Colonic mucosa (tissue), 4 donors: ENCODE measurements at regions not wholly inside any gene's neighbourhood (a gene's known extent, or its start where the extent isn't known, plus 50 kb on each side); places are given as distances from the start of the nearest gene placed in this dataset.
A peak's percentile ranks its signal among the peaks of the same experiment; 100 is the strongest.

Experiments
- DNase-seq: peaks from one replicate; pipeline ENCODE4 v3.0.0-alpha.2; 2020
- H3K27ac ChIP-seq: fragments of 200-600 bp; one replicate; pipeline ENCODE4 v1.8.0; 2021
- H3K27me3 ChIP-seq: fragments of 200-600 bp; one replicate; pipeline ENCODE4 v1.8.0; 2021
- H3K36me3 ChIP-seq: fragments of 200-600 bp; one replicate; pipeline ENCODE4 v1.8.0; 2021
- H3K4me1 ChIP-seq: fragments of 200-600 bp; one replicate; pipeline ENCODE4 v1.8.0; 2021; ENCODE audit warnings: mild to moderate bottlenecking
- H3K4me3 ChIP-seq: fragments of 200-600 bp; one replicate; pipeline ENCODE4 v1.8.0; 2021
- H3K9ac ChIP-seq, 2 donors: one replicate each; pipeline ENCODE4 v1.7.0; 2013; ENCODE audit warnings: control low read depth in 2 of 2, low read depth in 2 of 2, low read length in 2 of 2
- H3K9me3 ChIP-seq: fragments of 200-600 bp; one replicate; pipeline ENCODE4 v1.8.0; 2021
- intact Hi-C: fragments of 100-400 bp; cut with DNase I; formaldehyde crosslinking; loops from one replicate; pipeline ENCODE4 v1.14.1; 2022
- TF ChIP-seq, protein P1 (sequence below): fragments of 200-600 bp; IDR thresholded peaks from one replicate; pipeline ENCODE4 v1.8.0; 2022; ENCODE audit warnings: antibody characterized with exemption, mild to moderate bottlenecking
- donor health status: healthy.
- donor health status: DM: no; HTN: no; CAD: no.
- donor health status: DM: no; HTN: no; CAD: no.

DNA sequence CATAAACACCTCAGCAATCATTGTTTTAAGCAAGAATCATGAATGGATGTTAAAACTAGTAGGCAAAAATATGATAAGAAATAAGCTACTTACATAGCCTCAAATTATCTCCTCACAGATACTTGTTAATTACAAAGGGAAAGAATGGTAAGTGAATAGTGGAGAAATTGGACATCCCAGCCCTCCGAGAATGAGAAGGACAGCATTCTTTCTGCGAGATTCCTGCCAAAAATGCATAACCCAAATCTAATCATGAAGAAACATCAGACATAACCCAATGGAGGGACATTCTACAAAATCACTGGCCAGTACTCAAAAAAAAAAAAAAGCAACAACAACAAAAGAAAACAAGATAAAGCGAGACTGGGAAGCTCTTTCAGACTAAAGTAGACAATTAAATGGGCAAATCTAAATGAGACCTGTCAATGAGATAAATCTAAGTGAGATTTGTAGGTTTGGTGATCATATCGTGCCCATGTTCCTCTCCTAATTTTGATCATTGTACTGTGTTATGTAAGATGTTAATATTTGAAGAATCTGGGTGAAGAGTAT is 57.9 kb upstream of the GLI2 start:
- Histone ChIP-seq H3K36me3 (no peaks in the 10 kb centered on the region), H3K4me3 (no peak overlapping the region), H3K9ac (no peak overlapping the region), H3K9me3 (no peaks in the 10 kb centered on the region), H3K27me3 (no peaks in the 10 kb centered on the region), H3K27ac (no peak overlapping the region), H3K4me1 (no peaks in the 10 kb centered on the region)
- TF ChIP-seq, protein P1, sequence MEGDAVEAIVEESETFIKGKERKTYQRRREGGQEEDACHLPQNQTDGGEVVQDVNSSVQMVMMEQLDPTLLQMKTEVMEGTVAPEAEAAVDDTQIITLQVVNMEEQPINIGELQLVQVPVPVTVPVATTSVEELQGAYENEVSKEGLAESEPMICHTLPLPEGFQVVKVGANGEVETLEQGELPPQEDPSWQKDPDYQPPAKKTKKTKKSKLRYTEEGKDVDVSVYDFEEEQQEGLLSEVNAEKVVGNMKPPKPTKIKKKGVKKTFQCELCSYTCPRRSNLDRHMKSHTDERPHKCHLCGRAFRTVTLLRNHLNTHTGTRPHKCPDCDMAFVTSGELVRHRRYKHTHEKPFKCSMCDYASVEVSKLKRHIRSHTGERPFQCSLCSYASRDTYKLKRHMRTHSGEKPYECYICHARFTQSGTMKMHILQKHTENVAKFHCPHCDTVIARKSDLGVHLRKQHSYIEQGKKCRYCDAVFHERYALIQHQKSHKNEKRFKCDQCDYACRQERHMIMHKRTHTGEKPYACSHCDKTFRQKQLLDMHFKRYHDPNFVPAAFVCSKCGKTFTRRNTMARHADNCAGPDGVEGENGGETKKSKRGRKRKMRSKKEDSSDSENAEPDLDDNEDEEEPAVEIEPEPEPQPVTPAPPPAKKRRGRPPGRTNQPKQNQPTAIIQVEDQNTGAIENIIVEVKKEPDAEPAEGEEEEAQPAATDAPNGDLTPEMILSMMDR = no peak
- intact Hi-C loops = loop anchor here (2.0 kb wide), 1 partner anchor 329 kb away; no protein-coding TSS in a partner anchor
- DNase-seq = no peak

DNA sequence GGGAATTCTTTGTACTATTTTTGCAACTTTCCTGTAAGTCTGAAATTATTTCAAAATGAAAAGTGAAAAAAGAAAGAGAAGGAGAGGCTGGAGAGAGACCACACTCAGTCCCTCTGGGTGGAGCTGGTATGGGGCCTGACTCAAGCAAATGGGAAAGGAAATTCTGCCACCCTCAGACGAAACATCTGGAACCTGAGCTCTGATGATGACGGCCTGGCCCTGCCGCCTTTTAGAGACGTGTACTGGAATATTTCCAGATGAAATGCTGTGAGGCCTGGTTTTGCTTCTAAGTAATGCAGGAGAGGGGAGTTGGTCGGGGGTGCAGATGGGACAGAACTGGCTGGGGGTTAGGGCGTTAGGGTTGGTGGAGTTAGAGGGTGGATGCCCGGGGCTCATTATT is 57.4 kb upstream of the GLI2 start:
- no peak overlapping the region for H3K27ac ChIP-seq
- no peak overlapping the region for H3K9ac ChIP-seq
- H3K36me3 ChIP-seq = no peaks in the 10 kb centered on the region
- DNase-seq = no peak
- H3K4me3 ChIP-seq = no peak overlapping the region
- no peaks in the 10 kb centered on the region for H3K4me1 ChIP-seq
- TF ChIP-seq, protein P1 = no peak
- H3K9me3 ChIP-seq = no peaks in the 10 kb centered on the region
- intact Hi-C loops = loop anchor here (2.0 kb wide), 1 partner anchor 329 kb away; no protein-coding TSS in a partner anchor
- H3K27me3 ChIP-seq = no peaks in the 10 kb centered on the region

DNA sequence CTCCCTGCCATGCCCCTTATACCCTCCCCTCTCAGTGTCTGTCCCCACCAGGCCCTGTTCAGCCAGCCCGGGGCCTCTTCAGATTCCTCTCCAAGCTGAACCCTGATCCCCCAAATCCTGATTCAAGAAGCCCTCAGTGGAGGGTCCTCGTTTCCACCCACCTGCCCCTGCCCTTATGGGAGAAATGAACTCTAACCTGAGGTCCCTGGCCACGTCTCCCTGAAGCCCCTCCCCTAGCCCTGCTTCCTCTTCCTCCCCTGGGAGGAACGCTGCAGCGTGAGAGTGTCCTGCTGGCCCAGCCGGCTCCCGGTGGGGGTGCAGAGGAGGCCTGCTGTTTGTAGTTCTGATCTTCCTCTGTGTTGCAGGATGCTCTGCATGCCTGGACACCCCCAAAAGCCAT is 56.7 kb upstream of the GLI2 start:
- Histone ChIP-seq H3K27me3 (no peaks in the 10 kb centered on the region), H3K9ac (no peak overlapping the region), H3K36me3 (no peaks in the 10 kb centered on the region), H3K4me3 (no peak overlapping the region), H3K27ac (no peak overlapping the region), H3K4me1 (no peaks in the 10 kb centered on the region), H3K9me3 (no peaks in the 10 kb centered on the region)
- intact Hi-C loops = loop anchor here (2.0 kb wide), 1 partner anchor 330 kb away; no protein-coding TSS in a partner anchor
- TF ChIP-seq, protein P1 = no peak
- no peak for DNase-seq

DNA sequence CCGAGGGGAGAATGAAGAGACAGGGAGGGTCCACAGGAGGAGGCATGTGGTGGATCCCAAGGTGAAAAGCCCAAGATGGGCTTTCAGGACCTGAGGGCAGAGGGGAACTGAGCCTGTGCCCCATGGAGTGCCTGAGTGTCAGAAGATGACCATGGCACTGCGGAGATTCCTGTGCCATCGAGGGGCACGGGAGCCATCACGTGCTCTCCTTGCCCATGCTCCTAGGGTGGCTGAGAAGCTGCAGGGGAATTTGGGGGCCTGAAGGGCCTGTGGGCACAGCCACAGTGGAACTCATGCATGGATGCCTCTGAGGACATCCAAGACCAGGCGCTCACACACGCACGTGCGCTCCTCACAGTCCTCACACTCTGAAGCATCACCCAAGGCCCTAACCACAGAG is 56.1 kb upstream of the GLI2 start:
- Histone ChIP-seq H3K27ac (no peak overlapping the region), H3K27me3 (no peaks in the 10 kb centered on the region), H3K36me3 (no peaks in the 10 kb centered on the region), H3K9me3 (no peaks in the 10 kb centered on the region), H3K4me1 (no peaks in the 10 kb centered on the region), H3K9ac (no peak overlapping the region), H3K4me3 (no peak overlapping the region)
- TF ChIP-seq, protein P1 = no peak
- intact Hi-C loops = loop anchor here (2.0 kb wide), 1 partner anchor 331 kb away; no protein-coding TSS in a partner anchor
- no peak for DNase-seq

DNA sequence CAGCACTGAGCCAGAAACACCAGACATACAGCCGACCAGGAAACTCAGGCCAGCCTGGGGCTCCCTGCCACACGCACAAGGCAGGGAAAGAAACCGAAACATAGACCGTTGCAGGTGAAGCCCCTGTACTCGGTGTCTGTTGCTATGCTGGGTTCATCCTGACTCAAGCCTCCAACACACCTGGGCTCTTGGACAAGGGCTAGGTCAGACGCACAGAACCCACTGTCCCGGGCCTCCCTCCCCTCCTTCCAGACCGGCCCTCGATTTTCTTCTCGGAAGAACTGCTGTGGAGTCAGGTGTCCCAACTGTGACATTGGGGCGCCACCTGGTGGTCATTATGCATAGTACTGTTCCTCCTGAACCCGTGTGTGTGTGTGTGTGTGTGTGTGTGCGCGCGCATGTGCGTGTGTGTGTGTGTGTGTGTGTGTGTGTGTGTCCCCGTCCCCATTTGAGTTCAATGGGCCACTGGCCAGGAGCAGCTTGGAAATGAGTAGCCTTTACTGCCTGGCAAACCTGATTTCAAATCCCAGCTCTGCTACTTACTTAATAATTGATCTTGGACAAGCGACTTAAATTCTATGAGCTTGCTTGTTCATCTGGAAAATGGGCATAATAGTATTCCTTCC is 55.4 kb upstream of the GLI2 start:
- Histone ChIP-seq H3K27me3 (no peaks in the 10 kb centered on the region), H3K9ac (no peak overlapping the region), H3K27ac (no peak overlapping the region), H3K4me3 (no peak overlapping the region), H3K36me3 (no peaks in the 10 kb centered on the region), H3K4me1 (no peaks in the 10 kb centered on the region), H3K9me3 (no peaks in the 10 kb centered on the region)
- intact Hi-C loops = no loop called here
- DNase-seq = peak; percentile 78
- TF ChIP-seq, protein P1 = peak; percentile 25
